22Rv1 (cell line): ENCODE measurements at regions not wholly inside any gene's neighbourhood (a gene's known extent, or its start where the extent isn't known, plus 50 kb on each side); places are given as distances from the start of the nearest gene placed in this dataset.

ENCODE experiments used
- CTCF ChIP-seq: fragments of 450-650 bp; IDR thresholded peaks from 2 replicates; pipeline ENCODE4 v1.5.1; 2017; ENCODE audit warnings: mild to moderate bottlenecking
- ZFX ChIP-seq: fragments of 450-650 bp; IDR thresholded peaks from 2 replicates; pipeline ENCODE4 v1.6.1; 2017; ENCODE audit warnings: antibody characterized with exemption, borderline replicate concordance

DNA sequence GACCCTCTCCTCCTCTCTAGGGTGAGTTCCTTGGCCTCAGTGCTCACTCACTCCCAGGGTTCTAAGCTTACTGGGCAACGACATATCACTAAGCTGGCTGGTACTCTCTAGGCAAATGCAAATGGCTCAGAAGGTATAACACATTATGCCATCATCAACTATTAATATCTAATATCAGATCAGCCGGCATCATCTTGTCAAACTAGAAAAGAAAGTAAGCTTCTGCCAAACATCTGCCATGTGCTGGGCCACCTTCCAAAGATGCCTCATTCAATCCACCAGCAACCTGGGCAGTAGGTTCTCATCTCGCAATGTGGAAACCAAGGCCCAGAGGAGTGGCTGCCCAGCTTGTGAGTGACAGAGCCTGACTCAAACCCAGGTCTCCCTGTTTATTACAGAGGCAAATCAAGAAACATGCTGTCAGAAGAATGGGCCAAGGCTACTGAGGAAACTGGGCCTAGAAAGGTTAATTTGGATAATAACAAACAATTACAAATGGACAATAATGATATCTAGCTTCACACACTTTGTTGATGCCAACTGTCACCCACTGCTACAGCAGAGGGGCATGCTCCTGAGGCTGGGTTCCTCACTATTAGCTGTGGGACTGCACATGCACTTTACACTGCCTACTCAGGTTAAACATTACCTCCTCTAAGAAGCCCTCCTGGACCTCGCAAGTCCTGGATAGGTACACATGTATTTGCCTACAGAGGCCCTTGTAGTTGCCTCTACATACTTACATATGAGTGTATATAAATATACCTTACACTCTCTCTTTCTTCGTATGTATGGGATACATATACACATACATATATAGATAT is 183.3 kb upstream of the JUN start:
- TF ChIP-seq CTCF (no peak), ZFX (no peak)
